Hematopoietic multipotent progenitor cell treated with erythropoietin and hydrocortisone succinate and interleukin-3 and kit ligand, for 8 days (in vitro differentiated cells): ENCODE measurements at regions not wholly inside any gene's neighbourhood (a gene's known extent, or its start where the extent isn't known, plus 50 kb on each side); places are given as distances from the start of the nearest gene placed in this dataset.

Experiments used
- DNase-seq: peaks from one replicate; pipeline ENCODE4 v3.0.0-alpha.2; 2015

- no peak for DNase-seq
Measured at GRCh38 chr4:79078339-79078738, 139.1 kb upstream of the PAQR3 start.

- no peak for DNase-seq
Measured at GRCh38 chr4:79074040-79074439, 134.8 kb upstream of the PAQR3 start.

- no peak for DNase-seq
Measured at GRCh38 chr4:79073471-79073870, 134.2 kb upstream of the PAQR3 start.

GRCh38 chr4:79065262-79065661 lies 126.0 kb upstream of the PAQR3 start:
- no peak for DNase-seq

GRCh38 chr4:79064806-79065205 lies 125.6 kb upstream of the PAQR3 start:
- no peak for DNase-seq

- DNase-seq, result no peak
Measured at GRCh38 chr4:79059631-79060399, 120.6 kb upstream of the PAQR3 start.

GRCh38 chr4:79057772-79058171 lies 118.5 kb upstream of the PAQR3 start:
- DNase-seq, result no peak

- DNase-seq, result no peak
Measured at GRCh38 chr4:79053754-79054153, 114.5 kb upstream of the PAQR3 start.

GRCh38 chr4:79050541-79050880 lies 111.3 kb upstream of the PAQR3 start:
- no peak for DNase-seq

GRCh38 chr4:79049840-79050540 lies 110.8 kb upstream of the PAQR3 start:
- no peak for DNase-seq

- DNase-seq, result no peak
Measured at GRCh38 chr4:79048878-79049277, 109.6 kb upstream of the PAQR3 start.

- no peak for DNase-seq
Measured at GRCh38 chr4:79047316-79047715, 108.1 kb upstream of the PAQR3 start.

GRCh38 chr4:79046016-79046592 lies 106.9 kb upstream of the PAQR3 start:
- no peak for DNase-seq

- no peak for DNase-seq
Measured at GRCh38 chr4:79044141-79044659, 105.0 kb upstream of the PAQR3 start.

- no peak for DNase-seq
Measured at GRCh38 chr4:79043138-79043537, 103.9 kb upstream of the PAQR3 start.

- DNase-seq, result peak; percentile 61
Measured at GRCh38 chr4:79042079-79042674, 102.9 kb upstream of the PAQR3 start.

- no peak for DNase-seq
Measured at GRCh38 chr4:79034544-79034943, 95.3 kb upstream of the PAQR3 start.

GRCh38 chr4:79030973-79031372 lies 91.7 kb upstream of the PAQR3 start:
- no peak for DNase-seq

- DNase-seq, result no peak
Measured at GRCh38 chr4:79027656-79028055, 88.4 kb upstream of the PAQR3 start.

- no peak for DNase-seq
Measured at GRCh38 chr4:79025170-79025569, 85.9 kb upstream of the PAQR3 start.

GRCh38 chr4:79023799-79024770 lies 84.8 kb upstream of the PAQR3 start:
- DNase-seq, result no peak

GRCh38 chr4:79022529-79022928 lies 83.3 kb upstream of the PAQR3 start:
- no peak for DNase-seq
